SK-N-MC (cell line): ENCODE measurements at regions not wholly inside any gene's neighbourhood (a gene's known extent, or its start where the extent isn't known, plus 50 kb on each side); places are given as distances from the start of the nearest gene placed in this dataset.

Source experiments
- DNase-seq: peaks from one replicate; pipeline ENCODE4 v3.0.0-alpha.2; 2011; ENCODE audit warnings: low read depth, low spot score
- H3K27ac ChIP-seq: fragments of 200-600 bp; sonication (generic); 2 replicates; pipeline ENCODE4 v1.5.1; 2016; ENCODE audit warnings: mixed run types
- H3K36me3 ChIP-seq: fragments of 200-600 bp; sonication (generic); 2 replicates; pipeline ENCODE4 v1.6.1; 2017; ENCODE audit warnings: antibody characterized with exemption, low read length, mixed read lengths; ENCODE audit not compliant: insufficient read depth
- H3K4me3 ChIP-seq: fragments of 200-600 bp; sonication (generic); 2 replicates; pipeline ENCODE4 v1.5.1; 2016
- H3K9ac ChIP-seq: fragments of 200-600 bp; sonication (generic); 2 replicates; pipeline ENCODE4 v1.8.0; 2017; ENCODE audit warnings: mixed run types, mixed read lengths; ENCODE audit not compliant: insufficient read length
- H3K9me3 ChIP-seq: fragments of 200-600 bp; sonication (generic); 2 replicates; pipeline ENCODE4 v1.6.1; 2017; ENCODE audit warnings: low read depth, mild to moderate bottlenecking, antibody characterized with exemption, low read length, moderate library complexity, mixed read lengths
- EZH2 ChIP-seq: fragments of 200-600 bp; sonication (generic); IDR thresholded peaks from one replicate; pipeline ENCODE4 v1.6.1; 2017; ENCODE audit warnings: antibody characterized with exemption
- FOXP2 ChIP-seq: optimal IDR thresholded peaks from 2 replicates; pipeline ENCODE3; 2011; ENCODE audit warnings: mild to moderate bottlenecking, moderate library complexity; ENCODE audit not compliant: insufficient read depth; ENCODE audit errors: extremely low read length, control extremely low read depth
- POLR2AphosphoS5 ChIP-seq: IDR thresholded peaks from 2 replicates; pipeline ENCODE4 v1.6.1; 2012; ENCODE audit warnings: mild to moderate bottlenecking, low read depth, low read length, borderline replicate concordance

- Histone ChIP-seq H3K36me3 (no peaks in the 10 kb centered on the region), H3K27ac (no peak overlapping the region), H3K4me3 (no peak overlapping the region), H3K9ac (no peak overlapping the region), H3K9me3 (no peaks in the 10 kb centered on the region)
- no peak for TF ChIP-seq POLR2AphosphoS5
- TF ChIP-seq EZH2 = no peak
- TF ChIP-seq FOXP2 = no peak
- no peak for DNase-seq
Measured at GRCh38 chr12:115672506-115673080, 604.9 kb downstream of the MED13L start.

GRCh38 chr12:115672086-115672485 lies 605.4 kb downstream of the MED13L start:
- Histone ChIP-seq H3K36me3 (no peaks in the 10 kb centered on the region), H3K27ac (no peak overlapping the region), H3K9me3 (no peaks in the 10 kb centered on the region), H3K4me3 (no peak overlapping the region), H3K9ac (no peak overlapping the region)
- TF ChIP-seq FOXP2 (no peak), EZH2 (no peak), POLR2AphosphoS5 (no peak)
- DNase-seq = no peak

GRCh38 chr12:115670869-115671268 lies 606.6 kb downstream of the MED13L start:
- H3K9me3 ChIP-seq = no peaks in the 10 kb centered on the region
- H3K4me3 ChIP-seq = no peak overlapping the region
- H3K27ac ChIP-seq = no peak overlapping the region
- H3K9ac ChIP-seq = no peak overlapping the region
- no peak for TF ChIP-seq EZH2
- TF ChIP-seq FOXP2 = no peak
- TF ChIP-seq POLR2AphosphoS5 = no peak
- no peaks in the 10 kb centered on the region for H3K36me3 ChIP-seq
- no peak for DNase-seq

GRCh38 chr12:115667116-115667515 lies 610.4 kb downstream of the MED13L start:
- no peak overlapping the region for H3K27ac ChIP-seq
- no peak overlapping the region for H3K4me3 ChIP-seq
- H3K9me3 ChIP-seq = no peaks in the 10 kb centered on the region
- H3K9ac ChIP-seq = no peak overlapping the region
- H3K36me3 ChIP-seq = no peaks in the 10 kb centered on the region
- no peak for DNase-seq
- TF ChIP-seq POLR2AphosphoS5 (no peak), EZH2 (no peak), FOXP2 (no peak)

GRCh38 chr12:115666168-115666567 lies 611.3 kb downstream of the MED13L start:
- H3K36me3 ChIP-seq = no peaks in the 10 kb centered on the region
- H3K9ac ChIP-seq = no peak overlapping the region
- no peak for DNase-seq
- no peak overlapping the region for H3K27ac ChIP-seq
- no peaks in the 10 kb centered on the region for H3K9me3 ChIP-seq
- TF ChIP-seq FOXP2 = no peak
- no peak for TF ChIP-seq EZH2
- no peak for TF ChIP-seq POLR2AphosphoS5
- no peak overlapping the region for H3K4me3 ChIP-seq

- H3K9me3 ChIP-seq = no peaks in the 10 kb centered on the region
- H3K27ac ChIP-seq = no peak overlapping the region
- TF ChIP-seq EZH2 = no peak
- no peak for TF ChIP-seq FOXP2
- TF ChIP-seq POLR2AphosphoS5 = no peak
- no peak overlapping the region for H3K9ac ChIP-seq
- no peak overlapping the region for H3K4me3 ChIP-seq
- no peaks in the 10 kb centered on the region for H3K36me3 ChIP-seq
- no peak for DNase-seq
Measured at GRCh38 chr12:115661112-115661511, 616.4 kb downstream of the MED13L start.

- H3K9me3 ChIP-seq = no peaks in the 10 kb centered on the region
- no peak overlapping the region for H3K4me3 ChIP-seq
- H3K36me3 ChIP-seq = no peaks in the 10 kb centered on the region
- no peak for TF ChIP-seq POLR2AphosphoS5
- no peak for TF ChIP-seq FOXP2
- no peak for TF ChIP-seq EZH2
- H3K27ac ChIP-seq = no peak overlapping the region
- no peak for DNase-seq
- no peak overlapping the region for H3K9ac ChIP-seq
Measured at GRCh38 chr12:115660211-115660805, 617.2 kb downstream of the MED13L start.

GRCh38 chr12:115659422-115659821 lies 618.1 kb downstream of the MED13L start:
- no peak overlapping the region for H3K27ac ChIP-seq
- TF ChIP-seq POLR2AphosphoS5 = no peak
- H3K9me3 ChIP-seq = no peaks in the 10 kb centered on the region
- no peak for DNase-seq
- no peak overlapping the region for H3K4me3 ChIP-seq
- H3K36me3 ChIP-seq = no peaks in the 10 kb centered on the region
- H3K9ac ChIP-seq = no peak overlapping the region
